ACC112 (cell line): ENCODE measurements at regions not wholly inside any gene's neighbourhood (a gene's known extent, or its start where the extent isn't known, plus 50 kb on each side); places are given as distances from the start of the nearest gene placed in this dataset.

ENCODE experiments used
- H2AFZ ChIP-seq: fragments of 200-600 bp; sonication (generic); one replicate; pipeline ENCODE4 v1.6.0; 2017; ENCODE audit warnings: antibody characterized with exemption, low read length; ENCODE audit not compliant: unreplicated experiment
- H3K27ac ChIP-seq: fragments of 200-600 bp; sonication (generic); 2 replicates; pipeline ENCODE4 v1.5.1; 2014; ENCODE audit warnings: low read depth, mild to moderate bottlenecking, antibody characterized with exemption, low read length, moderate library complexity
- H3K27me3 ChIP-seq: fragments of 200-600 bp; sonication (generic); 2 replicates; pipeline ENCODE4 v1.6.1; 2014; ENCODE audit warnings: mild to moderate bottlenecking, antibody characterized with exemption, low read length, moderate library complexity, mixed read lengths; ENCODE audit not compliant: insufficient read depth
- H3K36me3 ChIP-seq: fragments of 200-600 bp; sonication (generic); 2 replicates; pipeline ENCODE4 v1.6.1; 2016; ENCODE audit warnings: mild to moderate bottlenecking, antibody characterized with exemption, low read length, moderate library complexity, mixed read lengths; ENCODE audit not compliant: insufficient read depth
- H3K4me1 ChIP-seq: fragments of 200-600 bp; sonication (generic); one replicate; pipeline ENCODE4 v1.6.1; 2016; ENCODE audit warnings: low read length, mixed read lengths; ENCODE audit not compliant: insufficient read depth, unreplicated experiment, control insufficient read depth
- H3K4me3 ChIP-seq: fragments of 200-600 bp; sonication (generic); 2 replicates; pipeline ENCODE4 v1.5.1; 2014; ENCODE audit warnings: mild to moderate bottlenecking, low read depth, low read length
- H3K79me2 ChIP-seq: fragments of 200-600 bp; sonication (generic); one replicate; pipeline ENCODE4 v1.6.0; 2016; ENCODE audit warnings: low read length; ENCODE audit not compliant: control insufficient read depth, unreplicated experiment, insufficient read depth

GRCh38 chr7:54847921-54848320 is 88.9 kb upstream of the SEC61G start:
- no peak overlapping the region for H3K4me3 ChIP-seq
- peaks cover 14% of the 10 kb centered on the region for H3K4me1 ChIP-seq
- no peaks in the 10 kb centered on the region for H3K27me3 ChIP-seq
- no peaks in the 10 kb centered on the region for H3K36me3 ChIP-seq
- H3K79me2 ChIP-seq, result no peaks in the 10 kb centered on the region
- H2AFZ ChIP-seq, result no peak overlapping the region
- no peak overlapping the region for H3K27ac ChIP-seq

GRCh38 chr7:54856856-54857255 is 97.8 kb upstream of the SEC61G start:
- Histone ChIP-seq H3K27ac (no peak overlapping the region), H2AFZ (no peak overlapping the region), H3K36me3 (no peaks in the 10 kb centered on the region), H3K79me2 (no peaks in the 10 kb centered on the region), H3K27me3 (no peaks in the 10 kb centered on the region), H3K4me1 (peaks cover 24% of the 10 kb centered on the region), H3K4me3 (no peak overlapping the region)

GRCh38 chr7:54857294-54857693 is 98.3 kb upstream of the SEC61G start:
- Histone ChIP-seq H3K27me3 (no peaks in the 10 kb centered on the region), H2AFZ (no peak overlapping the region), H3K4me1 (peaks cover 24% of the 10 kb centered on the region), H3K79me2 (no peaks in the 10 kb centered on the region), H3K36me3 (no peaks in the 10 kb centered on the region), H3K27ac (no peak overlapping the region), H3K4me3 (no peak overlapping the region)

GRCh38 chr7:54858008-54858692 is 99.1 kb upstream of the SEC61G start:
- no peak overlapping the region for H3K4me3 ChIP-seq
- no peaks in the 10 kb centered on the region for H3K27me3 ChIP-seq
- no peaks in the 10 kb centered on the region for H3K79me2 ChIP-seq
- no peaks in the 10 kb centered on the region for H3K36me3 ChIP-seq
- no peak overlapping the region for H2AFZ ChIP-seq
- H3K27ac ChIP-seq, result no peak overlapping the region
- H3K4me1 ChIP-seq, result peaks cover 24% of the 10 kb centered on the region

GRCh38 chr7:54859066-54859465 is 100.1 kb upstream of the SEC61G start:
- no peaks in the 10 kb centered on the region for H3K36me3 ChIP-seq
- H2AFZ ChIP-seq, result no peak overlapping the region
- H3K27me3 ChIP-seq, result no peaks in the 10 kb centered on the region
- no peak overlapping the region for H3K27ac ChIP-seq
- H3K4me1 ChIP-seq, result peaks cover 24% of the 10 kb centered on the region
- no peaks in the 10 kb centered on the region for H3K79me2 ChIP-seq
- no peak overlapping the region for H3K4me3 ChIP-seq

GRCh38 chr7:54859545-54859944 is 100.5 kb upstream of the SEC61G start:
- Histone ChIP-seq H2AFZ (no peak overlapping the region), H3K4me3 (no peak overlapping the region), H3K27me3 (no peaks in the 10 kb centered on the region), H3K79me2 (no peaks in the 10 kb centered on the region), H3K4me1 (peaks cover 24% of the 10 kb centered on the region), H3K36me3 (no peaks in the 10 kb centered on the region), H3K27ac (no peak overlapping the region)

- H3K4me1 ChIP-seq, result peaks cover 24% of the 10 kb centered on the region
- no peak overlapping the region for H3K4me3 ChIP-seq
- H3K27ac ChIP-seq, result no peak overlapping the region
- H3K36me3 ChIP-seq, result no peaks in the 10 kb centered on the region
- no peaks in the 10 kb centered on the region for H3K27me3 ChIP-seq
- H3K79me2 ChIP-seq, result no peaks in the 10 kb centered on the region
- no peak overlapping the region for H2AFZ ChIP-seq
Measured at GRCh38 chr7:54860003-54860775, 101.2 kb upstream of the SEC61G start.

GRCh38 chr7:54860843-54861242 is 101.8 kb upstream of the SEC61G start:
- H3K4me3 ChIP-seq, result no peak overlapping the region
- H3K27me3 ChIP-seq, result no peaks in the 10 kb centered on the region
- H3K27ac ChIP-seq, result no peak overlapping the region
- no peaks in the 10 kb centered on the region for H3K36me3 ChIP-seq
- H2AFZ ChIP-seq, result no peak overlapping the region
- no peaks in the 10 kb centered on the region for H3K79me2 ChIP-seq
- peaks cover 24% of the 10 kb centered on the region for H3K4me1 ChIP-seq

GRCh38 chr7:54864663-54865062 is 105.7 kb upstream of the SEC61G start:
- peaks cover 18% of the 10 kb centered on the region for H3K4me1 ChIP-seq
- H3K4me3 ChIP-seq, result no peak overlapping the region
- H3K79me2 ChIP-seq, result no peaks in the 10 kb centered on the region
- no peaks in the 10 kb centered on the region for H3K27me3 ChIP-seq
- no peak overlapping the region for H2AFZ ChIP-seq
- no peak overlapping the region for H3K27ac ChIP-seq
- H3K36me3 ChIP-seq, result no peaks in the 10 kb centered on the region

GRCh38 chr7:54869523-54869922 is 110.5 kb upstream of the SEC61G start:
- H3K4me1 ChIP-seq, result peaks cover 2% of the 10 kb centered on the region
- no peak overlapping the region for H2AFZ ChIP-seq
- no peaks in the 10 kb centered on the region for H3K27me3 ChIP-seq
- H3K4me3 ChIP-seq, result no peak overlapping the region
- no peaks in the 10 kb centered on the region for H3K36me3 ChIP-seq
- H3K27ac ChIP-seq, result no peak overlapping the region
- no peaks in the 10 kb centered on the region for H3K79me2 ChIP-seq

GRCh38 chr7:54874804-54875203 is 115.8 kb upstream of the SEC61G start:
- Histone ChIP-seq H3K4me1 (peaks cover 12% of the 10 kb centered on the region), H3K27me3 (no peaks in the 10 kb centered on the region), H3K4me3 (no peak overlapping the region), H3K79me2 (no peaks in the 10 kb centered on the region), H2AFZ (peak overlapping the region; percentile 39), H3K27ac (no peak overlapping the region), H3K36me3 (no peaks in the 10 kb centered on the region)
